ENCODE measurements at regions not wholly inside any gene's neighbourhood (a gene's known extent, or its start where the extent isn't known, plus 50 kb on each side); places are given as distances from the start of the nearest gene placed in this dataset.
"Not testable (repeated sequence)": the region's sequence is repeated elsewhere in the genome, so short reads cannot be mapped to it uniquely, and the experiment has no call there.

DNA sequence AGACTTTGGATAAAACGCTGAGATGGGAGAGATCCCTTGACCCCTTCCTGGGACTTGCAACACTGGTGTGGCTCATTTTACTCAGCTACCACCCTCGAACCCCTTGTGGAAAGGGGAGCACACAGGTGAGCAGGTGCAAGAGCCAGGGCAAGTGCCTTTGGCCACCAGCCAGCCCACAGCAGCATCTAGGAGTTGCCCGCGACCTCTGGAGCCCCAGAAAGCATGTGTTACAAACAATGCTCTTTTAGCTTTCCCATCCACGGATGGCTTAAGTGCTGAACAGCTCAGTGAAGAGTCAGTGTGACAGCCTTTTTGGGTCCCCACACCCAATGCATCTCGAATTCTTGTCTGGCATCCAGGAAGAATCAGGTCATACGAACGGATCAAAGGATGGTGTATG, 197.8 kb downstream of the MEMO1 start:
- no peak for DNase-seq (ENCODE audit: low spot score)

DNA sequence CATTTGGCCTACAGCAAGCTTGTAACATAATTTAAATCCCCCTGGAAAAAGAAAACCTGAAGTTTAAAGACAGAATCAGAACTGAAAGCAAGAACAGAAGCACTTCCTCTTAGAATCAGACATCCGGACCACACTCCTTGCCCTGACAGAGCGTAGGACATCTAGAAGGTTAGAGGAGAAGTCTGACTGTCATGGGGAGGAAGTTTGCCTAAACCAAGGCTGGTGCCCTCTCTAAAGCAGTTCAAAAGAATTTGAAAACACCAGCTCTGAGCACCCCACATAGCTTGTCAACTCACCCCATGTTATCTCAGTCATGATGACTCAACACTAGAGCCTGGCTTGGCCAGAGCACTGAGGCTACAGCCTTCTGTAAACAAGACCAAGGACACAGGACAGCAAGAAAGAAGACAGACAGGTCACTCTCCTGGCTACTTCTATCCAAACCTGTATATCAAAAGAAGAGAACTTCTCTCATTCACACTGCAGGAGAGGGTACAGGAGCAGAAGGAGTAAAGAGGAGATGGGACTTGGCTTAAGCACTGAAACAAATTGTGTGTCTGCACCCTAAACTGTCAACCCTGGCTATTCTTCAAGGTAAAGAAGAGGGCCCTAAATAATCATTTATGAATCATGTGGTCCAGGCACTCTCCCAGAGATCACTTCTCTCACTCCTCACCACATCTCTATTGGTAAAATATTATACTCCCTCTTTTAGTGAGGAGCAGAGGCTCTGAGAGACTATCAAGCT, 198.6 kb downstream of the MEMO1 start:
- no peak for DNase-seq (ENCODE audit: low spot score)

DNA sequence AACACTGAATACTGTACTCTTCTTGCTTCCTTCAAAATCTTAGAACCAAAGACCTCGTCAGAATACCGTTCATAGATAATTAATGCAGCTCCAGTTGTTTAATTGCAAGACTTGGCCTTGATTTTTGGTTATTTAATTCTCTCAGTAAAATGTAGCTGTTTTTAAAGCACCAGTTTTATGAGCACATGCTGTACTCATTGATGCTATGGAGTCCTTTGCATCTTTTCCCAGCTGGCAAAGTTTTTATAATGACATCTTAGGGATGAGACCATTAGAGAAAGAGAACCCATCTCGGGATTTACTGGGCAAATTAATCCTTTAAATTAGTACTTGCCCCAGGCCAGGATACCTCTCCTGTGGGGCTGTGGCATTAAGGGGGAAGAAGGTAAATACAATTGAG, 199.3 kb downstream of the MEMO1 start:
- no peak for DNase-seq (ENCODE audit: low spot score)

DNA sequence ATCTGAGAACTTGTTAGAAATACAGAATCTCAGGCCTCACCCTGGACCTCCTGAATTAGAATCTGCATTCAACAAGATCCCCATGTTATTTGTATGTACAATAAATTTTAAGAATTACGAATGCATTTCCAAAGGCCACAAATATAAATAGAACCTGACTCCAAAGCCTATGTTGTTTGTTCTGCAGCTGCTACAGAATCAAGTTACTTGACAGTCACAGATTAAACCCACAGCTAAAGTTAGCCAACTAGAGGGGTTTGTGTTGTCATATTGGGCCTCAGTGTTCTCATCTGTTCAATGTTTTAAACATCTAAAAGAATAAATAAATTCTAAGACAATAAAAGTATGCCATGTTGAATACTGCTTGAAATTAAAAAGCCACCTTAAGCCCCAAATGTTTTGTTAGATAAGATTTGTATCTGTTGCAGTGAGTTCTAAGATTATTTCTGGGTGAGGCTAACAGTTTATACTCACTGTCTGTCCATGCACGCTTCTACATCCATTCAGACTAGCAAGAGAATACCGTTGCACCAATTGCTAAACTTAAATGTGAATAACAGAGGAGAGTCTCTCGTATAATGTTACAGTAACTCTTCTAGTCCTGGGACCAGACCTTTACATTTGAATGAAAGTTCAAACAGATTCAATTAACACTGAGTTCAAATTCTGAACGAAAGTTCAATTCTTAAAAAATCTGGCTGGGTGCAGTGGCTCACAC, 200.4 kb downstream of the MEMO1 start:
- no peak for DNase-seq (ENCODE audit: low spot score)

DNA sequence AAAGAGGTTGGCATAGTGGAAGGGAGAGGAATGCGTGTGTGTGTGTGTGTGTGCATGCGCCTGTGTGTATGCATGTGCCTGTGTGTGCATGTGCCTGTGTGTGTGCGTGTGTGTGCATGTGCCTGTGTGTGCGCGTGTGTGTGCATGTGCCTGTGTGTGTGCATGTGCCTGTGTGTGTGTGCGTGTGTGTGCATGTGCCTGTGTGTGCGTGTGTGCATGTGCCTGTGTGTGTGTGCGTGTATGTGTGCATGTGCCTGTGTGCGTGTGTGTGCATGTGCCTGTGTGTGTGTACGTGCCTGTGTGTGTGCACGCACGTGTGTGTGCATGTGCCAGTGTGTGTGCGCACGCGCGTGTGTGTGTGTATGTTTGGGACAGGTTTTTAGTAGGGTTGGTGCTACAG, 205.1 kb downstream of the MEMO1 start:
- DNase-seq (ENCODE audit: low spot score): no peak

DNA sequence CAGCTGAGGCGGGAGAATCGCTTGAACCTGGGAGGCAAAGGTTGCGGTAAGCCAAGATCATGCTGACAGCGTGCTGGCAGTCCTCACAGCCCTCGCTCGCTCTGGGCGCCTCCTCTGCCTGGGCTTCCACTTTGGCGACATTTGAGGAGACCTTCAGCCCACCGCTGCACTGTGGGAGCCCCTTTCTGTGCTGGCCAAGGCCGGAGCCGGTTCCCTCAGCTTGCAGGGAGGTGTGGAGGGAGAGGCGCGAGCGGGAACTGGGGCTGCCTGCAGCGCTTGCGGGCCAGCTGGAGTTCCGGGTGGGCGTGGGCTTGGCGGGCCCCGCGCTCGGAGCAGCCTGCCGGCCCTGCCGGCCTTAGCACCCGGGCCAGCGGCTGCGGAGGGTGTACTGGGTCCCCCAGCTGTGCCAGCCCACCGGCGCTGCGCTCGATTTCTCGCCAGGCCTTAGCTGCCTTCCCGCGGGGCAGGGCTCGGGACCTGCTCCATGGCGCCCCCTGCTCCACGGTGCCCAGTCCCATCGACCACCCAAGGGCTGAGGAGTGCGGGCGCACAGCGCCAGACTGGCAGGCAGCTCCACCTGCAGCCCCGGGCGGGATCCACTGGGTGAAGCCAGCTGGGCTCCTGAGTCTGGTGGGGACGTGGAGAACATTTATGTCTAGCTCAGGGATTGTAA, 207.2 kb downstream of the MEMO1 start:
- not testable (repeated sequence) for DNase-seq (ENCODE audit: low spot score)

DNA sequence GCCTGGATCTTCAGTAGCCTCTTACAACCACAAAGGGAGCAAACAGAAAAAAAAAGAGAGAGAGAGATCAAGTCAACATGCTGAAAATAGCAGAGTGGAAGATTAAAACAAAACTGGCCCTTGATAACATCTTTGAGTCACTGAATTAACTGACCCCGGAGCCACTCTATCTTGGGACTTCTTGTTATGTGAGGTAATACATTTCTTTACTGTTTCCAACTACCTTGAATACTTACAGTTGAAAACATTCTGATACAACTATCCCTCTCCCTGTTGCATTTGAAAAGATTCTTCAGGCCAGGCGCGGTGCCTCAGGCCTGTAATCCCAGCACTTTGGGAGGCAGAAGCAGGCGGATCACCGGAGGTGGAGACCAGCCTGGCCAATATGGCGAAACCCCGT, 208.1 kb downstream of the MEMO1 start:
- no peak for DNase-seq (ENCODE audit: low spot score)

DNA sequence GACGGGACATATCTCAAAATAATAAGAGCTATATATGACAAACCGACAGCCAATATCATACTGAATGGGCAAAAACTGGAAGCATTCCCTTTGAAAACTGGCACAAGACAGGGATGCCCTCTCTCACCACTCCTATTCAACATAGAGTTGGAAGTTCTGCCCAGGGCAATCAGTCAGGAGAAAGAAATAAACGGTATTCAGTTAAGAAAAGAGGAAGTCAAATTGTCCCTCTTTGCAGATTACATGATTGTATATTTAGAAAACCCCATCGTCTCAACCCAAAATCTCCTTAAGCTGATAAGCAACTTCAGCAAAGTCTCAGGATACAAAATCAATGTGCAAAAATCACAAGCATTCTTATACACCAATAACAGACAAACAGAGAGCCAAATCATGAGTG, 211.5 kb downstream of the MEMO1 start:
- not testable (repeated sequence) for DNase-seq (ENCODE audit: low spot score)

DNA sequence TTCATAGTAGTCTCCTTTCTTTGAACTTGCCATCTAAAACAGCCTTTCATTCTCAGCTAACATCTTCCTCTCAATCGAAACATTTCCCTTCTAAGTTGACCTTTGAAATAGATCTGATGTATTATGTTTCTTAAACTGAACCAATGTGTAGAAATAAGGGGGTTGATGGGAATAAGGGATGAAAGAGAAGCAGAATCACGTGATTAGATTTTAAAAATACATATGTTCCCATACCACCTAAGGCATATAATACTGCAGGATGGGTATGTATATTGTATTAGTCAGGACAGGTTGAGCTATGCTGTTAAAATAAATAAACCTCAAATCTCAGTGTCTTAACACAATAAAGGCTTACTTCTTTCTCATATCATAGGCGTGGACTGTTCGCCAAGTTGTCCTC, 207.5 kb upstream of the SRD5A2 start:
- no peak for DNase-seq (ENCODE audit: low spot score)

DNA sequence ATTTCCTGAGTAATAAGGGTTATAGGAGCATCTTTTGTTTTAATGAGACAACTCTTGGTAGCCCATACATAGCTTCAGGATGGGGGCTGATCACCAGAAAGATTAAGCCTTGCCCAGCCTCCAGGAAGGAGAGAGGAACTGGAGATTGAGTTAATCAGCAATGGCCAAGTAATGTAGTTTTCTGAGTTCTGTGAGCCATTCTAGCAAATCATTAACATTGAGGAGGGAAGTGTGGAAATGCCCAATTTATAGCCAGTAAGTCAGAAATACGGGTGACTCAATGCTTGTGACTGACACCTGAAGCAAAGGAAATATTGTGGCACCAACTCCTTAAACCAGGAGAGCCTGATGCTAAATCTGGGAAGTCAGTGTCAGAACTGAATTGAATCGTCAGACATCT, 205.1 kb upstream of the SRD5A2 start:
- no peak for DNase-seq (ENCODE audit: low spot score)

DNA sequence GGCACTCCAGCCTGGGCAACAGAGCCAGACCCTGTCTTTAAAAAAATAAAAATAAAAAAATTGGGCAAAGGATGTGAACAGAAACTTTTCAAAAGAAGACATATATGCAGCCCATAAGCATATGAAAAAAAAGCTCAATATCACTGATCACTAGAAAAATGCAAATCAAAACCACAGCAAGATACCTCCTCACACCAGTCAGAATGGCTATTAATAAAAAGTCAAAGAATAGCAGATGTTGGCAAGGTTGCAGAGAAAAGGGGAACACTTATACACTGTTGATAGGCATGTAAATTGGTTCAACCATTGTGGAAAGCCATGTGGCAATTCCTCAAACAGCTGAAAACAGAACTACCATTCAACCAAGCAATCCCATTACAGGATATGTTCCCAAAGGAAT, 204.1 kb upstream of the SRD5A2 start:
- no peak for DNase-seq (ENCODE audit: low spot score)

DNA sequence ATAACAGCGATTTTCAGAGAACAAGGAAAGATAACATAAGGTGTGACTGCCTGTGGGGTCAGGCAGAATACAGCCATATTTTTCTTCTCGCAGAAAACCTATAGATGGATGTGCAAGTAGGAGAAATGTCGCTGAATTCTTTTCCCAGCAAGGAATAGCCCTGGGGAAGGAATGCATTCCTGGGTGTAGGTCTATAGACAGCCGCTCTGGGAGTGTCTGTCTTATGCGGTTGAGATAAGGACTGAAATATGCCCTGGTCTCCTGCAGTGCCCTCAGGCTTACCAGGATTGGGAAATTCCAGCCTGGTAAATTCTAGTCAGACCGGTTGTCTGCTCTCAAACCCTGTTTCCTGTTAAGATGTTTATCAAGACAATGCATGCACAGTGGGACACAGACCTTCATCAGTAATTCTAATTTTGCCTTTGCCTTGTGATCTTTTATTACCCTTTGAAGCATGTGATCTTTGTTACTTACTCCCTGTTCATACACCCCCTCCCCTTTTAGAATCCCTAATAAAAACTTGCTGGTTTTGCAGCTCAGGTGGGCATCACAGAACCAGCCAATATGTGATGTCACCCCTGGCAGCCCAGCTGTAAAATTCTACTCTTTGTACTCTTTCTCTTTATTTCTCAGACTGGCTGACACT, 202.8 kb upstream of the SRD5A2 start:
- not testable (repeated sequence) for DNase-seq (ENCODE audit: low spot score)

DNA sequence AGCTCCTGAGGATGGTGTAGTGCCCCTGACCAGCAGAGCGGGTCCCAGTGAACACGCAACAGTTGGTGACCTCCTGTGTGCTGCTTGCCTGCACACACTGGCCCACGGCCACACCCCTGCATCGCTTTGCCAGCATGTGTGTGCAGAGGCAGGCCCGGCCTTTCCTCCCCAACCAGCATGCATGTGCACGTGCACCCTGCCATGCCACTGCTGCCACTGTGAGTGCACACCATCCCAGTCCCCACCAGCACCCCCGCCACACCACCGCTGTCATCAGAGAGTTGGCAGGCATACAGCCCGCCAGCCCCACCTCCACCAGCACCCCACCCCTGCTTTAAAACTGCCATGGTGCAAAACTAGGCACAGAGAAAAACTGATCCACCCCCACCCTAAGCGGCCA, 197.4 kb upstream of the SRD5A2 start:
- no peak for DNase-seq (ENCODE audit: low spot score)

DNA sequence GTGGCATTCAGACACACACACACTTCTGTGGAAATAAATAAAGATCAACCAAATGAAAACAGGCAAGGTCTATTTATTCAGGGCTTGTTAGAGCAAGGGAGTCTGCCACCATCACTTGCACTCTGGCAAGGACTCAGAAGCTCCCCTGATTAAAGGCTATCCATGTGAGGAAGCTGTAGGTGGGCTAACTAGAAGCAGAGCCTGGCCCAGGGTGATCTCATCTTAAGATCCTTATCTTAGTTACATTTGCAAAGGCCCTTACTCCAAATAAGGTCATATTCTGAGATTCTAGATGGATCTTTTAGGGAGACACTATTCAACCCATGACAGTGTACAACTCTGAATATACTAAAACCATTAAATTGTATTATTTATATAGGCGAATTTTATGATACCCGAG, 190.0 kb upstream of the SRD5A2 start:
- DNase-seq (ENCODE audit: low spot score): no peak

DNA sequence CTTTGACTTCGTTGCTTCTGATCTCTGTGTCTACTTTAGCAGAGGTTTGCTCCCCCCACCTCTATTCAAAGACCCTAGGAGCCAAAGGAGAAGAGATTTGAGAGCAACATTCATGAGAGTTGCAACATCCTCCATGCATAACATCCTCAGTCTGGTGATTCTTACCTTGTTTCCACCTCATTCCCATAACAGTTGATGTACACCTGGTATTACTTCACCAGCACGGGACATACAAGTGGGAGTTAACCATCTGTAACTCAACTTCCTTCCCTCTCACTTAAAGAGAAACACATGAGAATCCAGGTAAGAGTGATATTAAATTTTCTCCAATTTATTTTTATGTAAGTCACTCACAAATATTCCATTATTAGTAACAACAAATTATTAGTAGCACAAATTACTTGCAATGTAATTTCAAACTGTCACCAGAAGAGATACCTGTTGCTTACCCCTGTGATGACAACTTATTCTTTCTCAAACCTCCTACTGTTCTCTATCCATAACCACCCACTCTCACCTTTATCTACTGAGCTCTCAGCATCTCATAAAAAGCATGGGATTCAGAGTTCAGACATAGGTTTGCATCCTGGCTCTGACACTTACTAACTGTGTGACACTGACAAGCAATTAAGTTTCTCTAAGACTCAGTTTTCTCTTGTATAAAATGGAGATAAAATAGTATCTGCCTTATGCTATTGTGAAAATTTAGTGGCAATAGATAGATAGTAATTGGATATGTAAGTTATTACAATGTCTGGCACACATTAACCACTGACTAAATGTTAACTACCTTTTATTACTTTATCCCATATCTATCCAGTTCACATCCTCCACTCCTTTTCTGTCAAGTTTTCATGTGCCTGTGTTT, 184.6 kb upstream of the SRD5A2 start:
- DNase-seq (ENCODE audit: low spot score): no peak

DNA sequence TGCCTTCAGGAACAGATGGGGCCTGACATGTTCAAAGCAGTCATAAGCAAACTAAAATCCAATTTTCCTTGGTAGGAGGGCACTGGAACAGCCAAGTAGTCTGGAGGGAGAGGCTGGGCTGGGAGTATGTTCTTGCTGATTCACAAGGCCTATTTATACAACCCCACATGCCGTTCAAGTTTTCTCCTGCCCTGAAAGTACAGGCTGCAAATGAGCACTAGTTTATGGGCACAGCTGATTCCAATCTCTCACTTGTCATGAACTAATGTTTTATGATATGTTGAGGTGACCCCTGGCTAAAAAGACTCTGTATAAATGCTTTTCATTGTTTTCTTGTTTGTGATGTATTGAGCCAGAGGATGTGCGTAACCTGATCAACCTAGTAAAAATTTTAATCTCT, 183.4 kb upstream of the SRD5A2 start:
- DNase-seq (ENCODE audit: low spot score): no peak

DNA sequence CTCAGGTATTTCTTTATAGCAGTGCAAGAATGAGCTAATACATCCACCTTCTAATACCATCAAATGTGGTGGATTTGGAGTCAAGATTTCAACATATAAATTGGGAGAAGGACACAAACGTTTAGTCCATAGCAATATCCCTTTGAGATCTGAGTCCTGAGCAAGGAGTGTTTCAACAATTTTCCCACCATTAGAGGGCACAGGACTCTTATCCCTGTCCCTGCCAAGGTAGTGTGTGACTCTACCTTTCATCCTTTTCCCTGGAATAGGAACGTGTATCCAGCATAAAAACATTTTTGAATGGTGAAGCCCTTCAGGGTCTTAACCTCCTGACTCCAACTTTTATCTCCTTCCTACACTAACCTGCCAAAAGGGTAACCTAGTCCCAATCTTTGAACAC, 181.3 kb upstream of the SRD5A2 start:
- no peak for DNase-seq (ENCODE audit: low spot score)

DNA sequence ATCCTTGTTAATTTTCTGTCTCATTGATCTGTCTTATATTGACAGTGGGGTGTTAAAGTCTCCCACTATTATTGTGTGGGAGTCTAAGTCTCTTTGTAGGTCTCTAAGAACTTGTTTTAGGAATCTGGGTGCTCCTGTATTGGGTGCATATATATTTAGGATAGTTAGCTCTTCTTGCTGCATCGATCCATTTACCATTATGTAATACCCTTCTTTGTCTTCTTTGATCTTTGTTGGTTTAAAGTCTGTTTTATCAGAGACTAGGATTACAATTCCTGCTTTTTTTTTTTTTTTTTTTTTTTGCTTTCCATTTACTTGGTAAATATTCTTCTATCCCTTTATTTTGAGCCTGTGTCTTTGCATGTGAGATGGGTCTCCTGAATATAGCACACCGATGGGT, 176.6 kb upstream of the SRD5A2 start:
- not testable (repeated sequence) for DNase-seq (ENCODE audit: low spot score)

DNA sequence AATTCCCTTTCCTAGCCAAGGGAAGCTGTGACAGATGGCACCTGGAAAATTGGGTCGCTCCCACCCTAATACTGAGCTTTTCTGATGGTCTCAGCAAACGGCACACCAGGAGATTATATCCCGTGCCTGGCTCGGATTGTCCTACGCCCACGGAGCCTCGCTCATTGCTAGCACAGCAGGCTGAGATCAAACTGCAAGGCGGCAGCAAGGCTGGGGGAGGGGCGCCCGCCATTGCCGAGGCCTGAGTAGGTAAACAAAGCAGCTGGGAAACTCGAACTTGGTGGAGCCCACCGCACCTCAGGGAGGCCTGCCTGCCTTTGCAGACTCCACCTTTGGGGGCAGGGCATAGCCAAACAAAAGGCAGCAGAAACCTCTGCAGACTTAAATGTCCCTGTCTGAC, 168.0 kb upstream of the SRD5A2 start:
- DNase-seq (ENCODE audit: low spot score): not testable (repeated sequence)

DNA sequence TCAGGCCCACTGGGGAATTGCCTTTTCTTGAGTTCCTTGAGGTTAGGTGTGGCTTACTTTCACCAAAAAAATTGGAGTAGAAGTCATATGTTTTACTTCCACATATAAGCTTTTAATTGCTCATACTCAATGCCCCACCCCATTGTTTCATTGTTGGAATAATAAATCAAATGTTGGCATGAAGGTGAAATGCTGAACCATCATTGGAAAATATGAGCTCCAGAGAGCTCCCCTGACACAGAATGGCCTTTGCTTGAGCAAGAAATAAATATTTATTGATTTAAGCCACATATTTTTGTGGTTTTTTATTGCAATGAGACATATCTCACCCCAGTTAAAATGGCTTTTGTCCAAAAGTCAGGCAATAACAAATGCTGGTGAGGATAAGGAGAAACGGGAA, 167.3 kb upstream of the SRD5A2 start:
- DNase-seq (ENCODE audit: low spot score): no peak

DNA sequence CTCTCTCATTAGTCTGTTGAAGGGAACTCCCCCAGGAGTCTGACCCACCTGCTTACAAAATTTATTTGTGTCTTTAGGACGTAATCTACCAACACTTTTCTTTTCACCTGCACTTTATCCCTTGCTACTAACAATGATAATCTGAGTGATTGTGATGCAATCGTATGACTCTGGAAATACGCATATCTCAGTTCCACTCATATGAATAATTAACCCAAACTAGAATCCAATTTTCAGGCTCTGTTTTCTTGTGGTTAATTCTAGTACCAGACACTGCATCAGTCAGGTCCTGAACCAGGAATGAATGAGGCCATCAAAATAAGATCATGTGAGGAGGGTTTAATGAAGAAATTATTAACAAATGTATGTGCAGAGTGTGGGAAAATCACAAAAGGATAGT, 158.4 kb upstream of the SRD5A2 start:
- no peak for DNase-seq (ENCODE audit: low spot score)

All from iPS-NIHi11 (cell line).